OCI-LY3 (cell line): ENCODE measurements at regions not wholly inside any gene's neighbourhood (a gene's known extent, or its start where the extent isn't known, plus 50 kb on each side); places are given as distances from the start of the nearest gene placed in this dataset.

Experiments used
- H2AFZ ChIP-seq: fragments of 200-600, 300-600 bp; shearing (Covaris generic); 2 replicates; pipeline ENCODE4 v1.6.0; 2014; ENCODE audit warnings: antibody characterized with exemption, low read depth, low read length
- H3K27ac ChIP-seq: fragments of 200-600, 300-600 bp; sonication (generic); 2 replicates; pipeline ENCODE4 v1.5.1; 2014; ENCODE audit warnings: mild to moderate bottlenecking, low read length, moderate library complexity, mixed read lengths
- H3K27me3 ChIP-seq: fragments of 200-600, 300-600 bp; sonication (generic); 2 replicates; pipeline ENCODE4 v1.6.1; 2014; ENCODE audit warnings: low read depth, low read length, mixed read lengths
- H3K36me3 ChIP-seq: fragments of 200-600, 300-600 bp; sonication (generic); replicated peaks from 2 replicates; pipeline ENCODE3; 2014; ENCODE audit warnings: low read depth, low read length, mixed read lengths
- H3K4me1 ChIP-seq: fragments of 300-600, 200-600 bp; sonication (generic); 2 replicates; pipeline ENCODE4 v1.6.1; 2014; ENCODE audit warnings: low read length, mixed read lengths
- H3K4me2 ChIP-seq: fragments of 200-600, 300-600 bp; sonication (generic); 2 replicates; pipeline ENCODE4 v1.6.1; 2014; ENCODE audit warnings: low read length, mixed read lengths
- H3K4me3 ChIP-seq: fragments of 300-600, 200-600 bp; sonication (generic); 2 replicates; pipeline ENCODE4 v1.5.1; 2014; ENCODE audit warnings: antibody characterized with exemption, mild to moderate bottlenecking, low read length, moderate library complexity
- H3K79me2 ChIP-seq: fragments of 300-600, 200-600 bp; shearing (Covaris generic); 2 replicates; pipeline ENCODE4 v1.6.1; 2014; ENCODE audit warnings: mild to moderate bottlenecking, low read length, mixed read lengths
- H3K9ac ChIP-seq: fragments of 300-600, 200-600 bp; shearing (Covaris generic); 2 replicates; pipeline ENCODE4 v1.6.0; 2014; ENCODE audit warnings: mild to moderate bottlenecking, low read length, moderate library complexity
- H3K9me3 ChIP-seq: fragments of 200-600, 300-600 bp; shearing (Covaris generic); 2 replicates; pipeline ENCODE4 v1.6.1; 2014; ENCODE audit warnings: low read length, mixed read lengths; ENCODE audit not compliant: insufficient read depth
- H4K20me1 ChIP-seq: fragments of 200-600, 300-600 bp; sonication (generic); 2 replicates; pipeline ENCODE4 v1.6.1; 2016; ENCODE audit warnings: low read length, mixed read lengths; ENCODE audit not compliant: insufficient read depth
- CTCF ChIP-seq: fragments of 200-600, 300-600 bp; sonication (generic); IDR thresholded peaks from 2 replicates; pipeline ENCODE4 v1.5.1; 2014; ENCODE audit warnings: antibody characterized with exemption, low read length, low read depth
- EZH2phosphoT487 ChIP-seq: fragments of 200-600 bp; shearing (Covaris generic); IDR thresholded peaks from 2 replicates; pipeline ENCODE4 v1.6.1; 2018; ENCODE audit warnings: antibody characterized with exemption, mixed run types, low read depth

GRCh38 chr1:29953961-29954360, 717.6 kb downstream of the PTPRU start:
- H3K9me3 ChIP-seq = no peaks in the 10 kb centered on the region
- H2AFZ ChIP-seq = no peak overlapping the region
- no peak overlapping the region for H3K4me3 ChIP-seq
- no peaks in the 10 kb centered on the region for H3K27me3 ChIP-seq
- no peak overlapping the region for H3K9ac ChIP-seq
- H3K27ac ChIP-seq = no peak overlapping the region
- no peaks in the 10 kb centered on the region for H3K4me1 ChIP-seq
- H3K36me3 ChIP-seq = no peaks in the 10 kb centered on the region
- H3K4me2 ChIP-seq = no peak overlapping the region
- TF ChIP-seq CTCF (no peak), EZH2phosphoT487 (no peak)
- no peaks in the 10 kb centered on the region for H3K79me2 ChIP-seq
- no peaks in the 10 kb centered on the region for H4K20me1 ChIP-seq

- H3K27me3 ChIP-seq = no peaks in the 10 kb centered on the region
- no peaks in the 10 kb centered on the region for H3K4me1 ChIP-seq
- no peak overlapping the region for H2AFZ ChIP-seq
- no peaks in the 10 kb centered on the region for H3K9me3 ChIP-seq
- no peaks in the 10 kb centered on the region for H3K36me3 ChIP-seq
- H3K27ac ChIP-seq = no peak overlapping the region
- no peaks in the 10 kb centered on the region for H3K79me2 ChIP-seq
- TF ChIP-seq EZH2phosphoT487 (no peak), CTCF (no peak)
- H4K20me1 ChIP-seq = no peaks in the 10 kb centered on the region
- H3K4me3 ChIP-seq = no peak overlapping the region
- no peak overlapping the region for H3K9ac ChIP-seq
- no peak overlapping the region for H3K4me2 ChIP-seq
Observed at GRCh38 chr1:29949676-29950075, 713.4 kb downstream of the PTPRU start.

- no peaks in the 10 kb centered on the region for H3K79me2 ChIP-seq
- no peaks in the 10 kb centered on the region for H3K9me3 ChIP-seq
- H4K20me1 ChIP-seq = no peaks in the 10 kb centered on the region
- no peaks in the 10 kb centered on the region for H3K36me3 ChIP-seq
- no peak for TF ChIP-seq CTCF
- TF ChIP-seq EZH2phosphoT487 = no peak
- no peaks in the 10 kb centered on the region for H3K4me1 ChIP-seq
- no peak overlapping the region for H3K9ac ChIP-seq
- no peaks in the 10 kb centered on the region for H3K27me3 ChIP-seq
- H3K4me2 ChIP-seq = no peak overlapping the region
- no peak overlapping the region for H3K27ac ChIP-seq
- H2AFZ ChIP-seq = no peak overlapping the region
- H3K4me3 ChIP-seq = no peak overlapping the region
Observed at GRCh38 chr1:29948581-29948980, 712.3 kb downstream of the PTPRU start.

GRCh38 chr1:29946057-29946456, 709.7 kb downstream of the PTPRU start:
- Histone ChIP-seq H3K79me2 (no peaks in the 10 kb centered on the region), H3K4me3 (no peak overlapping the region), H3K27me3 (no peaks in the 10 kb centered on the region), H3K4me1 (no peaks in the 10 kb centered on the region), H3K9me3 (no peaks in the 10 kb centered on the region), H3K4me2 (no peak overlapping the region), H3K36me3 (no peaks in the 10 kb centered on the region), H4K20me1 (no peaks in the 10 kb centered on the region), H2AFZ (no peak overlapping the region), H3K27ac (no peak overlapping the region), H3K9ac (no peak overlapping the region)
- no peak for TF ChIP-seq CTCF
- TF ChIP-seq EZH2phosphoT487 = no peak
